ENCODE measurements at regions not wholly inside any gene's neighbourhood (a gene's known extent, or its start where the extent isn't known, plus 50 kb on each side); places are given as distances from the start of the nearest gene placed in this dataset.

DNA sequence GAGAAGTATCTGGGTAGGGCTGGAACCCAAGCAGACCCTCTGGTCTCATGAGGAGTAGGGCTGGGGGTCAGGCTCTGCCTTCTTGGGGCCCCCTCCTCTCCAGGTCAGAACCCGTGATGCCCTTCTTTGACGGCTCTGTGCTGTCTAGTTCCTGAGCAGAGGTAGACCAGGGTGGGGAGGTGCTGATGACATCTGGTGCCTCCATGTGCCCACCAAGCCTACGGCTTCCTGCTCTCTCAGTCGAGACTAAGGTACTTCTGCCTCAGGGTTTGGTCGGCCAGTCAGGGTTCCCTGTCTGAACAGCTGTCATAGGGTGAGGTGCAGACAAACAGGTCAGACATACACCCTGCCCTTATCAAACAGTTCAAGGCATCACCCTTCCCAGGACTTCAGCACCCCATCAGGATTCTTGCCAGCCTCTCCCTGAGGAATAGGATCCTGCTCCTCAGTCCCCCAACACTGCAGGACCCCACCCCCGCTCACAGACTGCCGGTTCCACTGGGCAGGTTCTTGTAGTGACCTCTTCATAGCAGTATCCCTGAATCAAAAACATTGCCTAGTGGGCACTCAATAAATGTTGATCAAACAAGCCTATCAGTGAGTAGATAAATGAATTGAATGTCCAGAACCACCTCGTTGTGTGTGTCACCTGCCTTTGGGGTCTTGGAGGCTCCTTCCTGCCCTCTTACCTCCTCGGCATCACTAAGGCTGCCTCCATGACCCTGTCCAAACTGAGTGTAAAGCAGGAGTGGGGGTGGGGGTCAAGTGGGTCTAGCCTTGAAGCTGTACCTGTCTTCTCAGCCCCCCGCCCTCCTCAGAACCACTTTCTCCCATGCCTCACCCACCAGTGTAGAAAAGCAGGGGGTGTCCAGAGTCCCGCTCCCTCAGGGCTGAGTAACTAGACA lies 158.2 kb downstream of the BUD13 start:
- Histone ChIP-seq H3K4me3 (no peak overlapping the region), H3K36me3 (replicated peaks in 1 of 2; ENCODE audit: insufficient read depth in 1 of 2, low read depth in 2 of 2) (no peaks in the 10 kb centered on the region), H3K4me1 (no peaks in the 10 kb centered on the region), H3K27ac (no peak overlapping the region), H3K9me3 (no peaks in the 10 kb centered on the region), H3K27me3 (peaks cover 0 to 4% of the 10 kb centered on the region in 2 donors)
- no peak for DNase-seq
- intact Hi-C loops (cut with DNase I): no loop called here
- TF ChIP-seq CTCF (IDR thresholded peaks at IDR 0.05) (no peak), POLR2A (IDR thresholded peaks at IDR 0.05) (no peak)
- no peak for ATAC-seq
- WGBS, 2 donors: 60 to 68% methylated on average over 8 to 11 of the region's 11 CpGs

DNA sequence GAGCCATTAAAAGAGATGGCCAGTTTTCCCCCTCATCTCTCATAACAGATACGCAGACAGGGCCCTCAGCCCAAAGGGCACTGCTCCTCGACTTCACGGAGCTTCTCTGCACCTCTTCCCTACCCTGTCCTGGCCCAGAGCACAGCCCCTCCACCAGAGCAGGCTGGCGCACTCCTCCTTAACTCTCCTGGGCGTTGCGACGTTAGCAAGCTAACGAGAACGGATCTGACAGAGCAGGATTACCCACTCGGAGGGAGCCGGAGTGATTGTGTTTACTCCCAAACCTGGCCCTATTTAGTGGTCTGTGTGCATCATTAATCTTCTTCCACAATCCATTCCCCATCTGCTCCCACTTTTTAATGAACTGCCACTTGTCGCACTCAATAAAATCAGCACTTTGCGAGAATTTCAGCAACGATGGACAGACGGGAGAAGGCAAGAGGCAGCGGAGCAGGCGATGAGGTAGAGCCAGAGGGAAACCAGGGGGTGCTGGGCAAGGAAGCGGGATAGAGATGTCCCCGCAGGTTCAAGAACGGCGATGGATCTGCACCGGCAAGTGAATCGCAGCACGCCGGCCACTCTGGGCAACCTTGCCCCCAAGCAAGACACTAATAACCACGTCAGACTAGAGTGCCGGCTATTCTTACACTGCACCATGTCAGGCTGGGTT lies 159.4 kb downstream of the BUD13 start:
- Histone ChIP-seq H3K4me1 (no peaks in the 10 kb centered on the region), H3K9me3 (no peaks in the 10 kb centered on the region), H3K36me3 (replicated peaks in 1 of 2; ENCODE audit: insufficient read depth in 1 of 2, low read depth in 2 of 2) (no peaks in the 10 kb centered on the region), H3K27me3 (peaks cover 0 to 4% of the 10 kb centered on the region in 2 donors), H3K4me3 (no peak overlapping the region), H3K27ac (no peak overlapping the region)
- no peak for TF ChIP-seq CTCF (IDR thresholded peaks at IDR 0.05)
- TF ChIP-seq POLR2A (IDR thresholded peaks at IDR 0.05): no peak
- DNase-seq (no peak), ATAC-seq (no peak)
- intact Hi-C loops (cut with DNase I): no loop called here
- 61 to 62% methylated on average over 26 to 27 of the region's 27 CpGs for WGBS, 2 donors

DNA sequence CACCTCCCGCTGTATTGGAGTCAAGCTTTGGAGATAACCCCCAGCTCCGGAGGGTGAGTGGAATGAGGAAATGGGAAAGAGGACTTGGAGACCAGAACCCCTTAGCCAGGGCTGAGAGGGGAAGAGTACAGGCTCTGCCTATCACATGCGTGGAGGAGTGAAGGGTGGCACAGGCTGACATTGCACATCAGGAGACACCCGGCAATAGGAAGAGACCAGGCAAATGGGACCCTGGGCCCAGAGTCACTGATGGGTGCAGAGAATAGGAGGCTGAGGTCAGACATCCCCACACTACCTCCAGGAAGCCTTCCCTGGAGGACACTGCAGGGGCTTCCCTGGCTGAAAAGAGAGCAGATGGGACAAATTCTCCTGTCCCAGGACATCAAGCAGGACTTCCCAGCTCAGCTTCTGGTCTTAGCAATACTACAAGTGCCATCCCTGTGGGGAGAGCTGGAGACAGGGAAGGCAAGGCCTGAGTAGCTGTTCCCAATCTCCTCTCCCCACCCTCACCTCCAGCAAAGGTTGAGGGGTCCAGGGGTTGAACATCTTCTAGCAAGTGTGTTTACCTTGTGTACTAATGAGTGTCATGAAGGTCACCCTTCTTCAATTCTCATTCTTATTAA lies 160.7 kb downstream of the BUD13 start:
- H3K4me1 ChIP-seq: no peaks in the 10 kb centered on the region
- no peaks in the 10 kb centered on the region for H3K36me3 ChIP-seq (replicated peaks in 1 of 2; ENCODE audit: insufficient read depth in 1 of 2, low read depth in 2 of 2)
- ATAC-seq (no peak), DNase-seq (no peak)
- TF ChIP-seq POLR2A (IDR thresholded peaks at IDR 0.05) (no peak), CTCF (IDR thresholded peaks at IDR 0.05) (no peak)
- H3K27me3 ChIP-seq: peaks cover 0 to 4% of the 10 kb centered on the region in 2 donors
- intact Hi-C loops (cut with DNase I): no loop called here
- H3K4me3 ChIP-seq: no peak overlapping the region
- WGBS, 2 donors: 66% methylated on average over 4 of the region's 4 CpGs
- no peak overlapping the region for H3K27ac ChIP-seq
- H3K9me3 ChIP-seq: no peaks in the 10 kb centered on the region

GRCh38 chr11:116610190-116610589 lies 162.6 kb downstream of the BUD13 start:
- no peak overlapping the region for H3K4me3 ChIP-seq
- H3K4me1 ChIP-seq: no peaks in the 10 kb centered on the region
- H3K27me3 ChIP-seq: peaks cover 0 to 4% of the 10 kb centered on the region in 2 donors
- 45 to 47% methylated on average over 6 to 7 of the region's 7 CpGs for WGBS, 2 donors
- TF ChIP-seq CTCF (IDR thresholded peaks at IDR 0.05): no peak
- no peak for TF ChIP-seq POLR2A (IDR thresholded peaks at IDR 0.05)
- H3K9me3 ChIP-seq: no peaks in the 10 kb centered on the region
- DNase-seq: no peak
- intact Hi-C loops (cut with DNase I): no loop called here
- no peak for ATAC-seq
- H3K27ac ChIP-seq: no peak overlapping the region
- no peaks in the 10 kb centered on the region for H3K36me3 ChIP-seq (replicated peaks in 1 of 2; ENCODE audit: insufficient read depth in 1 of 2, low read depth in 2 of 2)
